LNCAP (cell line): ENCODE measurements at regions not wholly inside any gene's neighbourhood (a gene's known extent, or its start where the extent isn't known, plus 50 kb on each side); places are given as distances from the start of the nearest gene placed in this dataset.

Experiments
- TF ChIP-seq, protein P1 (sequence below): fragments of 450-650 bp; IDR thresholded peaks from 2 replicates; pipeline ENCODE4 v1.5.1; 2017; ENCODE audit warnings: mild to moderate bottlenecking

DNA sequence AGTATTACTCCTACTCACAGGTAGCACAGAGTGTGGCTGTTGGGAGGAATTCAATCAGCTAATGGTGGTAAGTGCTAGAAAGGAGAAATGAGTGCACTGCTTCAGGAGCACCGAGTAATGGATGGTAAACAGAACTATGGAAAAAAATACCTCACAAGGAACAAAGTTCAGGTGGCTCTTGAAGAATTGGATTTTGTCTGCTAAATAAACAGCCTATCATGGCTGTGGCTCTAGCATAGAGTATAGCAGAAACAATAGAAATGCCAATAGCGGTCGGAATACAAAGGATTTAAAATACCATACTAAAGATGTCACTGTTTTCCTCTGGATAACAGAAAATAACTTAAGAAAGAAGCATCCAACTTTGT is 482.5 kb downstream of the NUP35 start:
- TF ChIP-seq, protein P1, sequence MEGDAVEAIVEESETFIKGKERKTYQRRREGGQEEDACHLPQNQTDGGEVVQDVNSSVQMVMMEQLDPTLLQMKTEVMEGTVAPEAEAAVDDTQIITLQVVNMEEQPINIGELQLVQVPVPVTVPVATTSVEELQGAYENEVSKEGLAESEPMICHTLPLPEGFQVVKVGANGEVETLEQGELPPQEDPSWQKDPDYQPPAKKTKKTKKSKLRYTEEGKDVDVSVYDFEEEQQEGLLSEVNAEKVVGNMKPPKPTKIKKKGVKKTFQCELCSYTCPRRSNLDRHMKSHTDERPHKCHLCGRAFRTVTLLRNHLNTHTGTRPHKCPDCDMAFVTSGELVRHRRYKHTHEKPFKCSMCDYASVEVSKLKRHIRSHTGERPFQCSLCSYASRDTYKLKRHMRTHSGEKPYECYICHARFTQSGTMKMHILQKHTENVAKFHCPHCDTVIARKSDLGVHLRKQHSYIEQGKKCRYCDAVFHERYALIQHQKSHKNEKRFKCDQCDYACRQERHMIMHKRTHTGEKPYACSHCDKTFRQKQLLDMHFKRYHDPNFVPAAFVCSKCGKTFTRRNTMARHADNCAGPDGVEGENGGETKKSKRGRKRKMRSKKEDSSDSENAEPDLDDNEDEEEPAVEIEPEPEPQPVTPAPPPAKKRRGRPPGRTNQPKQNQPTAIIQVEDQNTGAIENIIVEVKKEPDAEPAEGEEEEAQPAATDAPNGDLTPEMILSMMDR: no peak

- TF ChIP-seq, protein P1: no peak
Observed at GRCh38 chr2:183607995-183608394, 483.8 kb downstream of the NUP35 start.

DNA sequence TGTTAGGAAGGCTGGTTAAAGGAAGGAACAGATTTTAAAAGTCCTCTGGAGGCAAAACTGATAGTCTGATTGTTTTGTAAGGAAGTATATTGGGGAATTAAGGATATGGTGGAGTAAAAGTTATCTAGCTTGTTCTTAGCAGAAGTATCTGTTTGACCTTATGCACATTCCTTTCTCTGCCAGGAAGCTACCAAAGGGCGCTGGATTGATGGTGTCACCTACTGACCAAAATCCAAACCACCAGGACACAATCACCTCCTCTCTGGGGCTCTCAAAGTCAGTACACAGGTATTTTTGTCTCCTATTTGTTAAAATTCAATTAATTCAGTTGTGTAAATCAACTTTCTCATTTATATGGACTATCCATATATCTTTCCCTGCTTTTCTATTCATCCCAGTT is 484.5 kb downstream of the NUP35 start:
- TF ChIP-seq, protein P1: no peak

GRCh38 chr2:183610724-183611123 is 486.5 kb downstream of the NUP35 start:
- TF ChIP-seq, protein P1: no peak

DNA sequence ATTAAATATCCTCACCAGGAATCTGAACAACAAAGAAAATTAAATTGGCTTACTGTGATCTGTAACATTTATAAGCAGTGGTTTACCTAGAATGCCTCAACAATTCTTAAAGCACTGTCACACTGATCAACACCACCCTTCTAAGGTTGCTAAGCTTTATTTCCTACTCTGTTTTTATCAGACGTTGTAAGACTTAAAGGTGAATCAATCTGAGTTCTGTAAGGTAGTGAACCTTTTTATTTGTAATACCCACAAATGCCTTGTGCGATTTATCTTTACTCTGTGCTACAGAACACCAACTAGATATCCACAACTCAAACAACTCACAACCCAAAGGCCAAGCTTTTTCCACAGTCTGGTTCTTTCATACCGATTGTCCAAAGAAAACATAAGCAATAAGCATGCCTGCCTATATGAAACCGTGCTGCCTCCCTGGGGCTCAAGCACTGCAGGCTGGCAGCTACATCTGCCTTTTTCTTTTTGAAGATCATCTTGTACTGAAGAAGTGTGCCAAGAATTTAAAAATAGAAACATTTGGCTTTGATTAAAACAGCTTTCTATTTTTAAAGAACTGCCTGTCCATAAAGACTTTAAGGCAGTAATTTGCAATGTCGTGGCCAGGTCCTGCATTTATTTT is 490.7 kb downstream of the NUP35 start:
- TF ChIP-seq, protein P1: no peak

DNA sequence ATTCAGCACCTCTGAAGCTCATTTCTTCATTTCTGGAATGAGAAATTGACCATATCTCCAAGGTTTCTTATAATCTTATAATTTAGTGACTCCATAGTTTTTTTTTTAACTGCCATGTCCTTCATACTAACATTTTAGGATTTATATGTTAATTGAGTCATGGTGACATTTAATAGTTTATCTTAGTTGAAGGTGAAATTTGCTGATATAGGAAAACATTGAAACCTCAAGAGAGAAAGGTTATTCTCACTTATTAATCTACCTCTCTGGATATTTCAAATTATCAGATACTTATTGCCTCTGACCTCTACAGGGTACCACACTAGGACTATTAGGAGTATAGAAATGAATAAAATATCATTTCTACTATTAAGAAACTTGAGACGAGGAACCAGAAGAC is 499.0 kb downstream of the NUP35 start:
- TF ChIP-seq, protein P1: no peak

DNA sequence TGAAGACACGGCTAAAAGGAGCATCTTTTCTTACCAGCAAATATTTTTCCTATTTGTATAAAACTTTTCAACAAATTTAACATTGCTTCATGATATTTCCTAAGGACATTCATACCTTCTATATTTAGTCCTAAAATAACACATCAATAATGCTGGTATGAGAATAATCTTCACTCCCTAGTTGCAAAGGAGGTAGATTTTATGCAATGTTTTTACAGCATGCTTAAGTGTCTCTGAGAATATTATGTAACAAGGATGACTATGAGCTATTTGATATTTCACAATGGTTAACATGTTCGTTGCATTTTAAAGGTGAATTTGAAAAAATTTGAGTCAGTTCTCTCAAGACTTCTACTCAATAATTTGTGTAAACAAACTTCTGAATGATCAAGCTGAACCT is 506.7 kb downstream of the NUP35 start:
- TF ChIP-seq, protein P1: no peak

- TF ChIP-seq, protein P1: no peak
Observed at GRCh38 chr2:183656121-183656520, 531.9 kb downstream of the NUP35 start.
